ENCODE measurements at regions not wholly inside any gene's neighbourhood (a gene's known extent, or its start where the extent isn't known, plus 50 kb on each side); places are given as distances from the start of the nearest gene placed in this dataset.

GRCh38 chr12:59031313-59031712 lies 111.0 kb upstream of the LRIG3 start:
- TF ChIP-seq CTCF (IDR thresholded peaks at IDR 0.05) (no peak), EZH2 (IDR thresholded peaks at IDR 0.05; ENCODE audit: borderline replicate concordance, insufficient read depth, low read depth, low read length, poor library complexity, severe bottlenecking) (no peak)

Data from B cell (primary cell).